OCI-LY1 (cell line): ENCODE measurements at regions not wholly inside any gene's neighbourhood (a gene's known extent, or its start where the extent isn't known, plus 50 kb on each side); places are given as distances from the start of the nearest gene placed in this dataset.
"Not testable (repeated sequence)": the region's sequence is repeated elsewhere in the genome, so short reads cannot be mapped to it uniquely, and the experiment has no call there.

ENCODE experiments used
- H2AFZ ChIP-seq: fragments of 200-600 bp; sonication (generic), shearing (Covaris generic); 2 replicates; pipeline ENCODE4 v1.6.0; 2014; ENCODE audit warnings: antibody characterized with exemption, mild to moderate bottlenecking, low read length
- H3F3A ChIP-seq: fragments of 200-600 bp; sonication (generic), shearing (Covaris generic); 2 replicates; pipeline ENCODE4 v1.6.0; 2014; ENCODE audit warnings: mild to moderate bottlenecking, antibody characterized with exemption, low read length, moderate library complexity; ENCODE audit not compliant: insufficient read depth
- H3K27ac ChIP-seq: fragments of 200-600 bp; sonication (generic); 2 replicates; pipeline ENCODE4 v1.5.1; 2014; ENCODE audit warnings: low read length, mixed run types, mild to moderate bottlenecking, low read depth; ENCODE audit not compliant: poor library complexity, severe bottlenecking
- H3K27me3 ChIP-seq: fragments of 200-600 bp; sonication (generic); 2 replicates; pipeline ENCODE4 v1.6.0; 2014; ENCODE audit warnings: antibody characterized with exemption, mild to moderate bottlenecking, low read length, moderate library complexity; ENCODE audit not compliant: insufficient read depth
- H3K36me3 ChIP-seq: fragments of 200-600 bp; sonication (generic); 2 replicates; pipeline ENCODE4 v1.6.1; 2014; ENCODE audit warnings: mild to moderate bottlenecking, antibody characterized with exemption, low read length, moderate library complexity, mixed read lengths; ENCODE audit not compliant: insufficient read depth
- H3K4me1 ChIP-seq: fragments of 200-600 bp; sonication (generic); 2 replicates; pipeline ENCODE4 v1.5.1; 2014; ENCODE audit warnings: mild to moderate bottlenecking, low read length, moderate library complexity; ENCODE audit not compliant: insufficient read depth, severe bottlenecking
- H3K4me2 ChIP-seq: fragments of 200-600 bp; sonication (generic), shearing (Covaris generic); 2 replicates; pipeline ENCODE4 v1.6.1; 2014; ENCODE audit warnings: low read length
- H3K4me3 ChIP-seq: fragments of 200-600 bp; sonication (generic); 2 replicates; pipeline ENCODE4 v1.5.1; 2014; ENCODE audit warnings: low read length, low read depth, mild to moderate bottlenecking, mixed read lengths; ENCODE audit not compliant: poor library complexity, severe bottlenecking
- H3K79me2 ChIP-seq: fragments of 200-600 bp; shearing (Covaris generic); 2 replicates; pipeline ENCODE4 v1.6.1; 2016; ENCODE audit warnings: mixed run types, low read length, mixed read lengths; ENCODE audit not compliant: insufficient read depth
- H3K9ac ChIP-seq: fragments of 200-600 bp; sonication (generic), shearing (Covaris generic); 2 replicates; pipeline ENCODE4 v1.6.1; 2014; ENCODE audit warnings: mild to moderate bottlenecking, low read length, mixed read lengths
- H3K9me2 ChIP-seq: fragments of 200-600 bp; sonication (generic), shearing (Covaris generic); 2 replicates; pipeline ENCODE4 v1.6.1; 2014; ENCODE audit warnings: low read depth, mild to moderate bottlenecking, low read length, mixed read lengths
- H3K9me3 ChIP-seq: fragments of 200-600 bp; shearing (Covaris generic); 2 replicates; pipeline ENCODE4 v1.6.1; 2014; ENCODE audit warnings: low read length, mixed read lengths
- H4K20me1 ChIP-seq: fragments of 200-600 bp; sonication (generic), shearing (Covaris generic); 2 replicates; pipeline ENCODE4 v1.6.0; 2016; ENCODE audit warnings: mild to moderate bottlenecking, low read length; ENCODE audit not compliant: insufficient read depth
- EZH2 ChIP-seq: fragments of 200-600 bp; sonication (generic), shearing (Covaris generic); IDR thresholded peaks from 2 replicates; pipeline ENCODE4 v1.8.0; 2017; ENCODE audit warnings: borderline replicate concordance, mixed run types, mild to moderate bottlenecking, antibody characterized with exemption, low read length, moderate library complexity, mixed read lengths
- TF ChIP-seq, protein P1 (sequence below): fragments of 200-600 bp; sonication (generic), shearing (Covaris generic); IDR thresholded peaks from 2 replicates; pipeline ENCODE4 v1.5.1; 2017; ENCODE audit warnings: mild to moderate bottlenecking, antibody characterized with exemption, low read length, moderate library complexity, mixed read lengths

DNA sequence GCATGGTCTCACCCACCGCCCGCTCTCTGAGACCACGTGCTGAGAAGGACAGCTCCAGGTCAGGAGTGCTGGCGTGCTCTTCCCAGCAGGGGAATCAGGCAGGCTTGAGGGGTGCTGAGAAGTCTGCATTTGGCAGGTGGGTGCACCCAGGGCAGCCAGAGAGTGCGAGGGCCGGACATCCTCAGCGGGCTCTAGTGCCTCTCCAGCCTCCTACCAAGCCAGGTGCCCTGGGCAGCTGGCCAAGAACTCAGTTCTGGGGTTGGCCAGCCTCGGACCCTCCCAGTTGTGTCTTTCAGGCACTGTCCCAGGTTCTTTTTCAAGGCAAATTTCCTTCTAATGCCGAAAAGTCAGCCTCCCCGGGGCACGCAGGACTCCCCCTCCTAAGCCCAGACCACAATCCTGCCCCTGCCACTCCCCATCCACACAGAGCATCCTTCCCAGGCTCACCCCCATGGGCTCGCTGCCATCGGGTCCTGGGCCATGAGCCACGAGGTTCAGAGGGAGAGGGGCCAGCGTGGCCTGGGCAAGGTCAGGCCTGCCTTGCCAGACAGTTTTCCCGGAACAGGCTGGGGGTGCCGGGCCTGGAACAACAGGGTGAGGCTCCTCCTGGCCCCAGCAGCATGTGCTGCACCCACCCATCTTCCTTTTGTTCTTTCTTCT is 52.2 kb upstream of the GPC1 start:
- Histone ChIP-seq H3K79me2 (no peaks in the 10 kb centered on the region), H2AFZ (no peak overlapping the region), H3K4me2 (no peak overlapping the region), H3F3A (no peaks in the 10 kb centered on the region), H3K9me3 (no peaks in the 10 kb centered on the region), H3K9ac (no peak overlapping the region), H3K27me3 (no peaks in the 10 kb centered on the region), H4K20me1 (no peaks in the 10 kb centered on the region), H3K36me3 (no peaks in the 10 kb centered on the region), H3K27ac (no peak overlapping the region), H3K4me1 (no peaks in the 10 kb centered on the region), H3K4me3 (no peak overlapping the region), H3K9me2 (no peaks in the 10 kb centered on the region)
- TF ChIP-seq, protein P1, sequence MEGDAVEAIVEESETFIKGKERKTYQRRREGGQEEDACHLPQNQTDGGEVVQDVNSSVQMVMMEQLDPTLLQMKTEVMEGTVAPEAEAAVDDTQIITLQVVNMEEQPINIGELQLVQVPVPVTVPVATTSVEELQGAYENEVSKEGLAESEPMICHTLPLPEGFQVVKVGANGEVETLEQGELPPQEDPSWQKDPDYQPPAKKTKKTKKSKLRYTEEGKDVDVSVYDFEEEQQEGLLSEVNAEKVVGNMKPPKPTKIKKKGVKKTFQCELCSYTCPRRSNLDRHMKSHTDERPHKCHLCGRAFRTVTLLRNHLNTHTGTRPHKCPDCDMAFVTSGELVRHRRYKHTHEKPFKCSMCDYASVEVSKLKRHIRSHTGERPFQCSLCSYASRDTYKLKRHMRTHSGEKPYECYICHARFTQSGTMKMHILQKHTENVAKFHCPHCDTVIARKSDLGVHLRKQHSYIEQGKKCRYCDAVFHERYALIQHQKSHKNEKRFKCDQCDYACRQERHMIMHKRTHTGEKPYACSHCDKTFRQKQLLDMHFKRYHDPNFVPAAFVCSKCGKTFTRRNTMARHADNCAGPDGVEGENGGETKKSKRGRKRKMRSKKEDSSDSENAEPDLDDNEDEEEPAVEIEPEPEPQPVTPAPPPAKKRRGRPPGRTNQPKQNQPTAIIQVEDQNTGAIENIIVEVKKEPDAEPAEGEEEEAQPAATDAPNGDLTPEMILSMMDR = no peak
- TF ChIP-seq EZH2 = no peak

DNA sequence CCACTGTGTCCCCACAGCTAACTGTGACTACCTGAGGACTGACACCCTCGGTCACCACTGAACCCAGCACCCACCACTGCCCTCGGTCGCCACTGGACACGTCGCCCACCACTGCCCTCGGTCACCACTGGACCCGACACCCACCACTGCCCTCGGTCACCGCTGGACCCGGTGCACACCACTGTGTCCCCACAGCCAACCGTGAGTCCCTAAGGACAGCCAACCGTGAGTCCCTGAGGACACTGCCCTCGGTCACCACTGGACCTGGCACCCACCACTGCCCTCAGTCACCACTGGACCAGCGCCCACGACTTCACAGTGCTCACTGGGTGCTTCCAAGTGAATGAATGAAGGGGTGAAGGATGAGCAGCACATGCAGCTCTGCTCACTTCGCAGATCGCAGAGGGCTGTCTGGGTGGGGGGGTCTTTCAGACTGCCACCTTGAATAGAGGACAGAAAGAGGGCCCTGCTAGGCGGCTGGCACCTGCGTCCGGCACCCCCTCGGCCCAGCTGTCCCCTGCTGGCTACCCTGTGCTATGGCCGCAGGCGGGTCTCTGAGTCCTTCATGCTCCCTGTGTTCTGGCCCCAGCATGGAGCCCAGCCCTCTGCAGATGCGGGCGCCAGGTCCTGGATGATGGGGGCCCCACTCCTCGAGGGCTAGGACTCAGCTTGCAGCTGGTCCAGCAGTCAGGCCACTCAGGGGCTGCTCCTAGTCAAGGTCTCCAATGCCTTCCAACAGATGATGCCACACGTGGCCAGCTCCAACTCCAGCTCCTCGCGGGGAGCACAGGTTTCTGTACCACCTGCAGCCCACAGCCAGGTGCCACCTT is 51.4 kb upstream of the GPC1 start:
- TF ChIP-seq, protein P1 = no peak
- no peak for TF ChIP-seq EZH2
- no peak overlapping the region for H2AFZ ChIP-seq

DNA sequence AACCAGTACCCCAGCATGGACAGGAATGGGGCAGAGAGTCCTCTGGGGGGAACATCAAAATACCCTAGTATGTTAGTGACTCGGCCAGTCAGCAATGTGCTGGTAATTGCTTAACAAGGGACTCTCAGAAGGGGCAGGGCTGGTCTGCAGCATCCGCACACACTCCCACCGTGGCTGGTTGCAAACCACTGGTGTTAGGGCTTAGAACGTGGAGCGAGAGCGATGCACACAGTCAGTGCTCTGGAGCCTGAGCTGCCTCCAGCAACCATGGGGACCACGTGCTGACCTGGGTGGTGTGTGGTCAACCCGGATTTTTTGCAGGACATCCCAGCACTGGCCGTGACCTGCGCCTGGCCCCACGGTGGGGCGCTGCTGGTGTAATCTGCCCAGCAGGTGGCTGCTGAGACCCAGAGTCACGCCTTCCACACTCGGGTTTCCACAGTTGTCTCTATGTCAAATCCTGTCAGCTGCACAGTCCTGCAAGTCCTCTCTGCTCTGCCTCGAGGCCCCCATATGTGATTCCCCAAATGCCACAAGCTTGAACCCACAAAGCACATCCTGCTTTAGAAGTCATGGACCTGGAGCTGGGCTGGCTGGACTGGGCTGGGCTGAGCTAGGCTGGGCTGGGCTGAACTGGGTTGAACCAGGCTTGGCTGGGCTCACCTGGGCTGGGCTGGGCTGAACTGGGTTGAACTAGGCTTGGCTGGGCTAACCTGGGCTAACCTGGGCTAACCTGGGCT is 50.6 kb upstream of the GPC1 start:
- Histone ChIP-seq H3K27ac (no peak overlapping the region), H3F3A (no peaks in the 10 kb centered on the region), H3K4me3 (no peak overlapping the region), H3K4me2 (no peak overlapping the region), H3K79me2 (no peaks in the 10 kb centered on the region), H3K9me3 (no peaks in the 10 kb centered on the region), H3K36me3 (no peaks in the 10 kb centered on the region), H3K4me1 (no peaks in the 10 kb centered on the region), H3K9ac (no peak overlapping the region), H2AFZ (no peak overlapping the region), H4K20me1 (no peaks in the 10 kb centered on the region), H3K9me2 (no peaks in the 10 kb centered on the region), H3K27me3 (no peaks in the 10 kb centered on the region)
- TF ChIP-seq, protein P1 = no peak
- no peak for TF ChIP-seq EZH2

More for the DNA sequence above, 51.4 kb upstream of the GPC1 start:
- no peak overlapping the region for H3K27ac ChIP-seq
- H3K79me2 ChIP-seq = no peaks in the 10 kb centered on the region
- no peaks in the 10 kb centered on the region for H3K4me1 ChIP-seq
- H3K9me3 ChIP-seq = no peaks in the 10 kb centered on the region
- H3K36me3 ChIP-seq = no peaks in the 10 kb centered on the region
- H3K4me2 ChIP-seq = no peak overlapping the region
- H3K9ac ChIP-seq = no peak overlapping the region
- H3K9me2 ChIP-seq = no peaks in the 10 kb centered on the region
- no peak overlapping the region for H3K4me3 ChIP-seq
- H3K27me3 ChIP-seq = no peaks in the 10 kb centered on the region
- H4K20me1 ChIP-seq = no peaks in the 10 kb centered on the region
- no peaks in the 10 kb centered on the region for H3F3A ChIP-seq

DNA sequence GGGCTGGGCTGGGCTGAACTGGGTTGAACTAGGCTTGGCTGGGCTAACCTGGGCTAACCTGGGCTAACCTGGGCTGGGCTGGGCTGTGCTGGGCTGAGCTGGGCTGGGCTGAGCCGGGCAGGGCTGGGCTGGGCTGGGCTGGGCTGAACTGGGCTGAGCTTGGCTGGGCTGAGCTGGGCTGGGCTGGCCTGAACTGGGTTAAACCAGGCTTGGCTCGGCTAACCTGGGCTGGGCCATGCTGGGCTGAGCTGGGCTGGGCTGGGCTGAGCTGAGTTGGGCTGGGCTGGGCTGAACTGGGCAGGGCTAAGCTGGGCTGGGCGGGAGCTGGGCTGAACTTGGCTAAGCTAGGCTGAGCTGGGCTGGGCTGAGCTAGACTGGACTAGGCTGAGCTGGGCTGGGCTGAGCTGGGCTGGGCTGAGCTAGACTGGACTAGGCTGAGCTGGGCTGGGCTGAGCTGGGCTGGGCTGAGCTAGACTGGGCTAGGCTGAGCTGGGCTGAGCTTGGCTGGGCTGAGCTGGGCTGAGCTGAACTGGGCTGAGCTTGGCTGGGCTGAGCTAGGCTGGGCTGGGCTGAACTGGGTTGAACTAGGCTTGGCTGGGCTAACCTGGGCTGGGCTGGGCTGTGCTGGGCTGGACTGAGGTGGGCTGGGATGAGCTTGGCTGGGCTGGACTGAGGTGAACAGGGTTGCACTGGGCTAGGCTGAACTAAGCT is 49.9 kb upstream of the GPC1 start:
- H3K4me1 ChIP-seq, H3K4me3 ChIP-seq, H3K79me2 ChIP-seq, H3K9me3 ChIP-seq, H4K20me1 ChIP-seq, H3K27ac ChIP-seq, H3K27me3 ChIP-seq, H3F3A ChIP-seq, H3K36me3 ChIP-seq, H2AFZ ChIP-seq, H3K9me2 ChIP-seq, H3K9ac ChIP-seq, H3K4me2 ChIP-seq: not testable (repeated sequence)
